SK-N-MC (cell line): ENCODE measurements at regions not wholly inside any gene's neighbourhood (a gene's known extent, or its start where the extent isn't known, plus 50 kb on each side); places are given as distances from the start of the nearest gene placed in this dataset.

Source experiments
- FOXP2 ChIP-seq: optimal IDR thresholded peaks from 2 replicates; pipeline ENCODE3; 2011; ENCODE audit warnings: mild to moderate bottlenecking, moderate library complexity; ENCODE audit not compliant: insufficient read depth; ENCODE audit errors: extremely low read length, control extremely low read depth
- POLR2AphosphoS5 ChIP-seq: IDR thresholded peaks from 2 replicates; pipeline ENCODE4 v1.6.1; 2012; ENCODE audit warnings: mild to moderate bottlenecking, low read depth, low read length, borderline replicate concordance

GRCh38 chr2:220855296-220855695 is 716.8 kb downstream of the EPHA4 start:
- no peak for TF ChIP-seq POLR2AphosphoS5
- no peak for TF ChIP-seq FOXP2
